SK-N-SH treated with all-trans-retinoic acid at 6 μM for 48 hours (cell line): ENCODE measurements at regions not wholly inside any gene's neighbourhood (a gene's known extent, or its start where the extent isn't known, plus 50 kb on each side); places are given as distances from the start of the nearest gene placed in this dataset.

ENCODE experiments used
- GLIS3 ChIP-seq: fragments of 250-450 bp; sonication (Bioruptor Pico); IDR thresholded peaks from 2 replicates; pipeline ENCODE4 v1.5.0; 2020; ENCODE audit warnings: mild to moderate bottlenecking, moderate library complexity
- ISL1 ChIP-seq: fragments of 250-450 bp; sonication (Bioruptor Pico); IDR thresholded peaks from 2 replicates; pipeline ENCODE4 v2.1.2; 2022; ENCODE audit warnings: mild to moderate bottlenecking, moderate library complexity
- OSR1 ChIP-seq: fragments of 250-450 bp; sonication (Bioruptor Pico); IDR thresholded peaks from 2 replicates; pipeline ENCODE4 v1.8.0; 2022; ENCODE audit warnings: moderate library complexity, mild to moderate bottlenecking, inconsistent platforms
- ZNF565 ChIP-seq: fragments of 450-650 bp; formaldehyde crosslinking; conservative IDR thresholded peaks from 2 replicates; pipeline ENCODE4 v1.5.0; 2020; ENCODE audit warnings: low read depth, mild to moderate bottlenecking, moderate library complexity
- TF ChIP-seq, protein P1 (sequence below): fragments of 250-450 bp; sonication (Bioruptor Pico); IDR thresholded peaks from 2 replicates; pipeline ENCODE4 v1.5.1; 2020; ENCODE audit warnings: low read depth, mild to moderate bottlenecking, moderate library complexity

DNA sequence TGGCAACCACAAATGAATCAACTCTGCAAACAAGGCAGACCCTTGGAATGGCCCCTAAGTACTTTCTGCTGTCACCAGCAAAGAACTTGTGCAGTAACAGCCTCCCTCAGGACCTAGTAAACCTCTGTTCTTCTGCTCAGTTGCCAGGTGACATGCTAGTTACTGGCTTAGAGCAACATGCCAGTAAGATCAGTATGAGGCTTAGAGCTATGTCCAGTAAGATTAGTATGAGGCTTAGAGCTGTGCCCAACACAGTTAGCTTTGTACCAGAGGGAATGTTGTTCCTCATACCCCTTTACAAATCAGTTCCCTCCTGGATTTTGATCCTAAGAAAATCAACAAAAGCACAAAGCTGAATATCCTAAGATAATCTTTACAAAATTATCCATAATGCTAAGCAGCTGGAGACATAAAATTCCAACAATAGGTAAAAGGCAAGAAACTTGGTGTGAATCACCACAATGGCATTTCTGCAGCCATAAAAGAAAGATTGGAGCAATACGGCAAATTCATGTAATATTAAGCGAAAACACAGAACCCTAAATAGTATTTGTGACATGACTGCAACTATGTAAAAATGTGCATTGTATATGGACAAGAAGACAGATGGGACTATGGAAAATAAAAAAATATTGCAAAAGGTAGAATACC, 107.3 kb upstream of the LPP start:
- TF ChIP-seq OSR1 (CRISPR knock-in tag) (no peak), ZNF565 (no peak), ISL1 (CRISPR knock-in tag) (no peak), GLIS3 (CRISPR knock-in tag) (no peak)
- TF ChIP-seq, protein P1, sequence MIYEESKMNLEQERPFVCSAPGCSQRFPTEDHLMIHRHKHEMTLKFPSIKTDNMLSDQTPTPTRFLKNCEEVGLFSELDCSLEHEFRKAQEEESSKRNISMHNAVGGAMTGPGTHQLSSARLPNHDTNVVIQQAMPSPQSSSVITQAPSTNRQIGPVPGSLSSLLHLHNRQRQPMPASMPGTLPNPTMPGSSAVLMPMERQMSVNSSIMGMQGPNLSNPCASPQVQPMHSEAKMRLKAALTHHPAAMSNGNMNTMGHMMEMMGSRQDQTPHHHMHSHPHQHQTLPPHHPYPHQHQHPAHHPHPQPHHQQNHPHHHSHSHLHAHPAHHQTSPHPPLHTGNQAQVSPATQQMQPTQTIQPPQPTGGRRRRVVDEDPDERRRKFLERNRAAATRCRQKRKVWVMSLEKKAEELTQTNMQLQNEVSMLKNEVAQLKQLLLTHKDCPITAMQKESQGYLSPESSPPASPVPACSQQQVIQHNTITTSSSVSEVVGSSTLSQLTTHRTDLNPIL (CRISPR knock-in tag) = no peak
